Stimulated activated CD4-positive, alpha-beta T cell treated with anti-CD3 and anti-CD28 coated beads, Interleukin-2, amount 100 ng/mL, for 4 hours (primary cell): ENCODE measurements at regions not wholly inside any gene's neighbourhood (a gene's known extent, or its start where the extent isn't known, plus 50 kb on each side); places are given as distances from the start of the nearest gene placed in this dataset.

Source experiments
- DNase-seq: peaks from one replicate; pipeline ENCODE4 v3.0.0-alpha.2; 2020; ENCODE audit warnings: low read depth

GRCh38 chr19:13606156-13606555 is 99.9 kb upstream of the CACNA1A start:
- no peak for DNase-seq

- no peak for DNase-seq
These were observed 98.8 kb upstream of the CACNA1A start for GRCh38 chr19:13604902-13605586.

GRCh38 chr19:13600802-13601201 is 94.5 kb upstream of the CACNA1A start:
- no peak for DNase-seq

- DNase-seq: no peak
These were observed 93.8 kb upstream of the CACNA1A start for GRCh38 chr19:13600091-13600490.

- no peak for DNase-seq
These were observed 93.4 kb upstream of the CACNA1A start for GRCh38 chr19:13599681-13600080.

GRCh38 chr19:13598098-13598497 is 91.8 kb upstream of the CACNA1A start:
- no peak for DNase-seq

- DNase-seq: peak; percentile 28
These were observed 91.4 kb upstream of the CACNA1A start for GRCh38 chr19:13597640-13598039.

GRCh38 chr19:13588957-13589833 is 82.9 kb upstream of the CACNA1A start:
- peak; percentile 70 for DNase-seq

GRCh38 chr19:13585512-13585911 is 79.2 kb upstream of the CACNA1A start:
- DNase-seq: no peak

- DNase-seq: no peak
These were observed 77.5 kb upstream of the CACNA1A start for GRCh38 chr19:13583753-13584152.

- no peak for DNase-seq
These were observed 76.8 kb upstream of the CACNA1A start for GRCh38 chr19:13583114-13583513.

- no peak for DNase-seq
These were observed 75.3 kb upstream of the CACNA1A start for GRCh38 chr19:13581576-13581975.

- no peak for DNase-seq
These were observed 73.2 kb upstream of the CACNA1A start for GRCh38 chr19:13579388-13580060.

GRCh38 chr19:13576726-13577125 is 70.4 kb upstream of the CACNA1A start:
- no peak for DNase-seq

GRCh38 chr19:13574933-13575332 is 68.7 kb upstream of the CACNA1A start:
- DNase-seq: no peak

- no peak for DNase-seq
These were observed 66.9 kb upstream of the CACNA1A start for GRCh38 chr19:13573056-13573667.

GRCh38 chr19:13561461-13561860 is 55.2 kb upstream of the CACNA1A start:
- DNase-seq: no peak

- no peak for DNase-seq
These were observed 51.6 kb upstream of the CACNA1A start for GRCh38 chr19:13557756-13558398.

GRCh38 chr19:13556552-13556951 is 50.3 kb upstream of the CACNA1A start:
- DNase-seq: no peak
